ENCODE measurements at regions not wholly inside any gene's neighbourhood (a gene's known extent, or its start where the extent isn't known, plus 50 kb on each side); places are given as distances from the start of the nearest gene placed in this dataset.

DNA sequence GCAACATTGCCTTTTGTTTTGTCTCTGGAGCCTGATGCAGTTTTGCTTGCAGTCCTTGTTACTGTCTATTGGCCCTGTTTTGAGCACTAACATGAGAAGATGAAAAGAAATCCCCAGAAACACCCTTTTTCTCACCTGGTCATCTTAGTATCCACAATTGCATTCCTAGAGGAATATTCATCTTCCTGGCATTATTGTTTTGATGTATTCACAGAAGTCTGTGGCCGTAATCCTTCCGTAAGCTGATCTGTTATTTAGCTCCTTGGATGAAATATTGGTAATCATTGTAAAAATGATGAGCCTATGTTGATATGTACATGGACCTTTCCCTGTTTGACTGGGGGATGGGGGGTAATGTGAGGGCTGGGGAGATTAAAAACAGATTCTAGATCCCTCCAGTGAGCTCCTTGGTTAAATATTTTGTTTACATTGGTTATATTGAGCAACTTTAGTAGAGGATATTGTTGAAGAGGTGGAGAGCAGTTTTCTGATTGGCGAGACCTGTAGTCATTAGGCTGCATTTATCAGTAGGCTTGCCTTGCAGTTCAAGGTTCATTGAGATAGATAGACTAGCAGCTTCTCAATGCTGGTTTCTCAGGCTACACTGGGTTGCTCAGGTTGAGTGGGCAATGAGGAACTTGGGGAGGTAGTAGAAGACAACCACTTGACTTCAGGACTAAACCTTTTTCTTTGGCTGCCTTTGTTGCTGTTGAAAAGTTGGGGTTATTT lies 117.5 kb downstream of the MACIR start:
- H3K4me1 Mint-ChIP-seq: no peaks in the 10 kb centered on the region
- Histone ChIP-seq H2AFZ (ENCODE audit: insufficient read depth, low read depth, low read length, poor library complexity, severe bottlenecking) (no peak overlapping the region), H3K4me1 (ENCODE audit: control insufficient read depth in 2 of 2, insufficient read depth in 2 of 2, low read length in 2 of 2) (no peaks in the 10 kb centered on the region), H3K9me3 (ENCODE audit: control extremely low read depth in 1 of 3, control insufficient read depth in 2 of 3, insufficient read depth in 1 of 3, low read length in 2 of 3) (no peaks in the 10 kb centered on the region), H4K20me1 (ENCODE audit: control insufficient read depth, insufficient read depth, low read length, poor library complexity, severe bottlenecking) (no peaks in the 10 kb centered on the region), H3K27me3 (replicated peaks in 1 of 4; ENCODE audit: control extremely low read depth in 1 of 4, control insufficient read depth in 3 of 4, insufficient read depth in 4 of 4, low read length in 3 of 4) (no peaks in the 10 kb centered on the region), H3K27ac (ENCODE audit: low read length in 2 of 2) (no peak overlapping the region), H3K4me2 (replicated peaks; ENCODE audit: low read depth, low read length, poor library complexity, severe bottlenecking) (no peak overlapping the region), H3K79me2 (ENCODE audit: control insufficient read depth, insufficient read depth, low read length) (no peaks in the 10 kb centered on the region), H3K36me3 (replicated peaks in 1 of 2; ENCODE audit: control extremely low read depth in 1 of 2, control insufficient read depth in 1 of 2, extremely low read depth in 1 of 2, insufficient read depth in 2 of 2, low read length in 1 of 2) (no peaks in the 10 kb centered on the region), H3K9ac (ENCODE audit: low read length) (no peak overlapping the region), H3K4me3 (ENCODE audit: control extremely low read depth in 1 of 5, extremely low read depth in 1 of 5, insufficient read depth in 1 of 5, low read depth in 2 of 5, low read length in 4 of 5) (no peak overlapping the region)
- no peaks in the 10 kb centered on the region for H3K9me3 Mint-ChIP-seq (ENCODE audit: insufficient read depth)
- DNase-seq: peak; percentile 1
- no peak overlapping the region for H3K27ac Mint-ChIP-seq
- 93% methylated on average over 3 of the region's 3 CpGs for WGBS (ENCODE audit: insufficient coverage)
- intact Hi-C loops (cut with micrococcal nuclease): loop anchor here (5.0 kb wide), 1 partner anchor 436 kb away; no protein-coding TSS in a partner anchor
- ChIA-PET CTCF (no interaction called here), POLR2A (no interaction called here)
- ATAC-seq (ENCODE audit: low read depth): no peak
- no peak for TF ChIP-seq EZH2 (IDR thresholded peaks at IDR 0.05; ENCODE audit: borderline replicate concordance, insufficient read depth, low read depth, low read length, poor library complexity, severe bottlenecking)
- TF ChIP-seq, protein P1, sequence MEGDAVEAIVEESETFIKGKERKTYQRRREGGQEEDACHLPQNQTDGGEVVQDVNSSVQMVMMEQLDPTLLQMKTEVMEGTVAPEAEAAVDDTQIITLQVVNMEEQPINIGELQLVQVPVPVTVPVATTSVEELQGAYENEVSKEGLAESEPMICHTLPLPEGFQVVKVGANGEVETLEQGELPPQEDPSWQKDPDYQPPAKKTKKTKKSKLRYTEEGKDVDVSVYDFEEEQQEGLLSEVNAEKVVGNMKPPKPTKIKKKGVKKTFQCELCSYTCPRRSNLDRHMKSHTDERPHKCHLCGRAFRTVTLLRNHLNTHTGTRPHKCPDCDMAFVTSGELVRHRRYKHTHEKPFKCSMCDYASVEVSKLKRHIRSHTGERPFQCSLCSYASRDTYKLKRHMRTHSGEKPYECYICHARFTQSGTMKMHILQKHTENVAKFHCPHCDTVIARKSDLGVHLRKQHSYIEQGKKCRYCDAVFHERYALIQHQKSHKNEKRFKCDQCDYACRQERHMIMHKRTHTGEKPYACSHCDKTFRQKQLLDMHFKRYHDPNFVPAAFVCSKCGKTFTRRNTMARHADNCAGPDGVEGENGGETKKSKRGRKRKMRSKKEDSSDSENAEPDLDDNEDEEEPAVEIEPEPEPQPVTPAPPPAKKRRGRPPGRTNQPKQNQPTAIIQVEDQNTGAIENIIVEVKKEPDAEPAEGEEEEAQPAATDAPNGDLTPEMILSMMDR (IDR thresholded peaks at IDR 0.05): no peak
- H3K4me3 Mint-ChIP-seq: no peak overlapping the region
- H3K27me3 Mint-ChIP-seq: no peaks in the 10 kb centered on the region

DNA sequence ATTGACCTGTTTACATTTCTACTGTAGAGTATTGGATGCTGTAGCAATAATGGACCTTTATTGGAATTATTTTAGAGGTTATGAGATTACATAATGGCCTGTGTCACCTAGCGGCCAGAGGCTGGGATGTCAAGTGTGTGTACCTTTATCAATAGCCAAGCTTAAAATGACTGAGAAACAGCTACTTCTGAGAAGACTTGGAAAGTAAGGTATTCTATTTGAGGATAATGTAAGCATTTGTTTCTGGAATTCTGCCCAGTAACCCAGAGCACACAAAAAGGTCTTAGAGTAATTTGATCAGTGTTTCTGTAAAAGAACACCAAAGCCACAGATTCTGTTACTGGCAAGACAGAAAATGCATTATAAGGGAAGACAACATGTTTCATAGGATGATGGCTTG lies 116.8 kb downstream of the MACIR start:
- Mint-ChIP-seq H3K9me3 (ENCODE audit: insufficient read depth) (no peaks in the 10 kb centered on the region), H3K4me1 (no peaks in the 10 kb centered on the region), H3K4me3 (no peak overlapping the region), H3K27me3 (no peaks in the 10 kb centered on the region), H3K27ac (no peak overlapping the region)
- no peak overlapping the region for H3K9ac ChIP-seq (ENCODE audit: low read length)
- no peak overlapping the region for H3K4me2 ChIP-seq (replicated peaks; ENCODE audit: low read depth, low read length, poor library complexity, severe bottlenecking)
- no peaks in the 10 kb centered on the region for H3K9me3 ChIP-seq (ENCODE audit: control extremely low read depth in 1 of 3, control insufficient read depth in 2 of 3, insufficient read depth in 1 of 3, low read length in 2 of 3)
- intact Hi-C loops (cut with micrococcal nuclease): loop anchor here (5.0 kb wide), 1 partner anchor 437 kb away; no protein-coding TSS in a partner anchor
- no peak overlapping the region for H2AFZ ChIP-seq (ENCODE audit: insufficient read depth, low read depth, low read length, poor library complexity, severe bottlenecking)
- TF ChIP-seq EZH2 (IDR thresholded peaks at IDR 0.05; ENCODE audit: borderline replicate concordance, insufficient read depth, low read depth, low read length, poor library complexity, severe bottlenecking): no peak
- TF ChIP-seq, protein P1 (IDR thresholded peaks at IDR 0.05): no peak
- no peaks in the 10 kb centered on the region for H3K36me3 ChIP-seq (replicated peaks in 1 of 2; ENCODE audit: control extremely low read depth in 1 of 2, control insufficient read depth in 1 of 2, extremely low read depth in 1 of 2, insufficient read depth in 2 of 2, low read length in 1 of 2)
- POLR2A ChIA-PET: no interaction called here
- H4K20me1 ChIP-seq (ENCODE audit: control insufficient read depth, insufficient read depth, low read length, poor library complexity, severe bottlenecking): no peaks in the 10 kb centered on the region
- CTCF ChIA-PET: no interaction called here
- WGBS (ENCODE audit: insufficient coverage): 80% methylated on average over 1 of the region's 1 CpG
- no peaks in the 10 kb centered on the region for H3K79me2 ChIP-seq (ENCODE audit: control insufficient read depth, insufficient read depth, low read length)
- no peaks in the 10 kb centered on the region for H3K27me3 ChIP-seq (replicated peaks in 1 of 4; ENCODE audit: control extremely low read depth in 1 of 4, control insufficient read depth in 3 of 4, insufficient read depth in 4 of 4, low read length in 3 of 4)
- no peaks in the 10 kb centered on the region for H3K4me1 ChIP-seq (ENCODE audit: control insufficient read depth in 2 of 2, insufficient read depth in 2 of 2, low read length in 2 of 2)
- H3K27ac ChIP-seq (ENCODE audit: low read length in 2 of 2): no peak overlapping the region
- no peak for DNase-seq
- no peak for ATAC-seq (ENCODE audit: low read depth)
- H3K4me3 ChIP-seq (ENCODE audit: control extremely low read depth in 1 of 5, extremely low read depth in 1 of 5, insufficient read depth in 1 of 5, low read depth in 2 of 5, low read length in 4 of 5): no peak overlapping the region
